Erythroblast (primary cell): ENCODE measurements at regions not wholly inside any gene's neighbourhood (a gene's known extent, or its start where the extent isn't known, plus 50 kb on each side); places are given as distances from the start of the nearest gene placed in this dataset.

Experiments used
- GATA1 ChIP-seq: IDR thresholded peaks from 2 replicates; pipeline ENCODE4 v1.6.1; 2011; ENCODE audit warnings: low read depth, mild to moderate bottlenecking, control low read depth, low read length, moderate library complexity
- POLR2A ChIP-seq: IDR thresholded peaks from 2 replicates; pipeline ENCODE4 v1.6.1; 2011; ENCODE audit warnings: mild to moderate bottlenecking, low read length

DNA sequence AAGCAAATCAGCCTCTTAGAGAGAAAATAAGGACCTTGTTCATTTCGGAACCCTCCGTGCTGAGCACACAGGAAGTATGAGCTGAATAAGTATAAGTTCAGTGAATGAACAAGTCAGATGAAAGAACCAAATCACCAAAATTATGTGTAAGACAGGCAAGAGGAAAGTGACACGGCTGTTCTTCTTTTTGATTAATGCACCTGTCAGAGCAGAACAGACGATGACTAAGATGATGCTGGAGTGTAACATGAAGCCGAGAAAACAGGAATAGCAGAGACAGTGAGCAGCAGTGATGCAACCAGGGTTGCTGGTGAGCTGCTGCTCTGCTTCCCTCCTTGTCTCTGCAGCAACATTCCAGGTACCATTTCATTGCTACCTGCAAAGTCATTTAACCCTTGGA is 861.1 kb downstream of the GALC start:
- no peak for TF ChIP-seq POLR2A
- no peak for TF ChIP-seq GATA1
